ENCODE measurements at regions not wholly inside any gene's neighbourhood (a gene's known extent, or its start where the extent isn't known, plus 50 kb on each side); places are given as distances from the start of the nearest gene placed in this dataset.

DNA sequence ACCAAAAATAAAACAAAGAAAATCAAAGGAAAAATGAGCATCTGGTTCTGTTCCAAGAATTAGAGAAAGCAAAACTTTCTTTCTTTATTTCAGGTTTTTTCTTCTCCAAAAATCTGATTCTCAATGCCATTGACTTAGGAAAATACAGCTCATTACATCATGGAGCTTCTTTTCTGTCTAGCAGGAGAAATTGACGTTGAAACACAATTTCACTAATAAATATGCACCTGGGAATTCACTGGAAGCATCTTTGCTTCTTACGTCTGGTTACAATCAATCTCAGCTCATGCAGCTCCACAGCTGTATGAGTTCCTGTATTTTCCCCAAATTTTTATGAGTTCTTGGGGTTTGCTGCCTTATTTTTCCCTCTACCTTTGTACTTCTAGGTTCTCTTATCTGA lies 1568.6 kb upstream of the GOT2 start:
- Histone ChIP-seq H3K9me3 (ENCODE audit: low read depth) (no peaks in the 10 kb centered on the region), H2AFZ (no peak overlapping the region), H3K4me2 (ENCODE audit: unreplicated experiment) (no peak overlapping the region), H3K27ac (no peak overlapping the region), H3K36me3 (ENCODE audit: low read depth) (no peaks in the 10 kb centered on the region), H3K9me2 (ENCODE audit: insufficient read depth) (no peaks in the 10 kb centered on the region), H3K4me1 (ENCODE audit: insufficient read depth) (no peaks in the 10 kb centered on the region), H3F3A (ENCODE audit: insufficient read depth) (no peaks in the 10 kb centered on the region), H3K9ac (no peak overlapping the region), H3K27me3 (replicated peaks; ENCODE audit: insufficient read depth) (no peaks in the 10 kb centered on the region), H3K4me3 (no peak overlapping the region), H3K79me2 (ENCODE audit: insufficient read depth) (no peaks in the 10 kb centered on the region), H4K20me1 (ENCODE audit: insufficient read depth) (no peaks in the 10 kb centered on the region)
- DNase-seq = no peak
- in situ Hi-C loops (cut with MboI) = no loop called here
- TF ChIP-seq EZH2phosphoT487 (IDR thresholded peaks at IDR 0.05; ENCODE audit: insufficient read depth, low read depth) = no peak
- no peak for TF ChIP-seq EZH2 (IDR thresholded peaks at IDR 0.05; ENCODE audit: insufficient read depth, poor library complexity, severe bottlenecking)
- WGBS, 2 experiments (ENCODE audit: low coverage in 1 of 2, low lambda C conversion rate in 2 of 2, missing lambda C conversion rate in 2 of 2) = 10 to 11% methylated on average over 2 of the region's 2 CpGs

DNA sequence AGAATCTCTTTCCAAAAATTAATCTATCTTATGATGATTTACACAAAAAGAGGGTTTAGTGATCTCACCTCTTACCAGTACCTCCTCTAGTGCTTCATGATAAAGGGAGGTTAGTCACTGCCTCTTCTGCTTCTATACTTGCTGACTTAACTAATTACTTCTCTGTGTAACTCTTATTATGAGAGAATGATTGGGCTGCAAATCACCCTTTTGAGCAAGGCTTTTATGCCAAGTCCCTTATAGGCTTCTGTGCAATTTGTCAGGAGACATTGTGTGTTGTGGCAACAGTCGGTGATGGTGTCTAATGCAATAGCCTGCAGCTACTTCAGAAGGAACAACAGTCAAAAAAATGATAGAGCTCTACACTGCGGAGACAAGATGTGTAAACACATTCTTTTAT lies 1568.1 kb upstream of the GOT2 start:
- Histone ChIP-seq H3F3A (ENCODE audit: insufficient read depth) (no peaks in the 10 kb centered on the region), H3K9me3 (ENCODE audit: low read depth) (no peaks in the 10 kb centered on the region), H3K9me2 (ENCODE audit: insufficient read depth) (no peaks in the 10 kb centered on the region), H3K27me3 (replicated peaks; ENCODE audit: insufficient read depth) (no peaks in the 10 kb centered on the region), H3K9ac (no peak overlapping the region), H3K4me1 (ENCODE audit: insufficient read depth) (no peaks in the 10 kb centered on the region), H3K4me3 (no peak overlapping the region), H2AFZ (no peak overlapping the region), H3K36me3 (ENCODE audit: low read depth) (no peaks in the 10 kb centered on the region), H3K4me2 (ENCODE audit: unreplicated experiment) (no peak overlapping the region), H3K79me2 (ENCODE audit: insufficient read depth) (no peaks in the 10 kb centered on the region), H3K27ac (no peak overlapping the region), H4K20me1 (ENCODE audit: insufficient read depth) (no peaks in the 10 kb centered on the region)
- 4 to 16% methylated on average over 2 of the region's 2 CpGs for WGBS, 2 experiments (ENCODE audit: low coverage in 1 of 2, low lambda C conversion rate in 2 of 2, missing lambda C conversion rate in 2 of 2)
- no peak for TF ChIP-seq EZH2 (IDR thresholded peaks at IDR 0.05; ENCODE audit: insufficient read depth, poor library complexity, severe bottlenecking)
- TF ChIP-seq EZH2phosphoT487 (IDR thresholded peaks at IDR 0.05; ENCODE audit: insufficient read depth, low read depth) = no peak
- no peak for DNase-seq
- in situ Hi-C loops (cut with MboI) = no loop called here

DNA sequence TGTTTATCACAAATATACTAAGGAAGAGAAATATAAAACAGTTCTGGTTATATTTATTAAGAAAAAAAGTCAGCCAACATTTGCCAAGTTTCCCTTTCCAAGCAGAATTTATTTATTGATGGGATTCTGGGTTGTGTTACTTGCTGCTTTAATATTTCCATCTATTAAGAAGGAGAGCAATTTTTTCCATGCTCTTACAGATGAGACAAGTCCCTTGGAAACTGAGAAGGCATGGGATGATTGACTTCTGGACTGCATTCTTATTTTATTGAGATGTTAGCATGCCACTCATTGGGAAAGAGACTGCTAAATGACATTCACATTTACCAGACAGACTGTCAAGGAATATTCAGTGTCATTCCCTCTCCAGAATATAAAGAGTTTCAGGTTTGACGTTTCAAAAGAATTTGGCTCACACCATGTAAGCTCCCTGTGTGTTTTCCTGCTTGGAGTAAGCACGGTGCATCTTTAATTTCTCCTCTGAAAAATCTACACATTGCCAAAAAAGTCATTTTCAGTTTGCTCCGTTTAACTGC lies 1565.2 kb upstream of the GOT2 start:
- no peak overlapping the region for H2AFZ ChIP-seq
- H3F3A ChIP-seq (ENCODE audit: insufficient read depth) = no peaks in the 10 kb centered on the region
- H3K4me1 ChIP-seq (ENCODE audit: insufficient read depth) = no peaks in the 10 kb centered on the region
- H3K9ac ChIP-seq = no peak overlapping the region
- in situ Hi-C loops (cut with MboI) = no loop called here
- H3K36me3 ChIP-seq (ENCODE audit: low read depth) = no peaks in the 10 kb centered on the region
- 7 to 8% methylated on average over 3 of the region's 3 CpGs for WGBS, 2 experiments (ENCODE audit: low coverage in 1 of 2, low lambda C conversion rate in 2 of 2, missing lambda C conversion rate in 2 of 2)
- H3K9me3 ChIP-seq (ENCODE audit: low read depth) = no peaks in the 10 kb centered on the region
- DNase-seq = no peak
- no peaks in the 10 kb centered on the region for H4K20me1 ChIP-seq (ENCODE audit: insufficient read depth)
- H3K79me2 ChIP-seq (ENCODE audit: insufficient read depth) = no peaks in the 10 kb centered on the region
- H3K9me2 ChIP-seq (ENCODE audit: insufficient read depth) = no peaks in the 10 kb centered on the region
- TF ChIP-seq EZH2 (IDR thresholded peaks at IDR 0.05; ENCODE audit: insufficient read depth, poor library complexity, severe bottlenecking) (no peak), EZH2phosphoT487 (IDR thresholded peaks at IDR 0.05; ENCODE audit: insufficient read depth, low read depth) (no peak)
- H3K4me3 ChIP-seq = no peak overlapping the region
- H3K27me3 ChIP-seq (replicated peaks; ENCODE audit: insufficient read depth) = no peaks in the 10 kb centered on the region
- H3K4me2 ChIP-seq (ENCODE audit: unreplicated experiment) = no peak overlapping the region
- no peak overlapping the region for H3K27ac ChIP-seq

DNA sequence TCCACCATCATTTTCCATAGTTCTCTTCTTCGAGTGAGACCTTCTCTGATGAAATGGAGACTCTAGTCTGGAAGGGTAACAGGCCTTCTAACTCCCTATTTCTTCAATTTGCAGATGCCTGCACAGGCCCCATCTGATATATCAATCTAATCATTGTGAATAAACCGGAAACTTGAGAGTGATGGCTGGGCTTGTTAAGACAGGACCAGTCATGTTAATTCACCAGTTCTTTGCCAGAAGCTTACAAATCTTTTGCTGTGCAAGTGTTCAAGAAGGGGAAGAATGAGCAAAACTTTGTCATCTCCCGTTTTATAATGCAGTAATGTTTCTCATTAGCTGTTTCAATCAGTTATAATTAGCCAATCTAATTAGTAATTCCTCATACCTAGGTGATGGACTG lies 1561.3 kb upstream of the GOT2 start:
- no peaks in the 10 kb centered on the region for H3K27me3 ChIP-seq (replicated peaks; ENCODE audit: insufficient read depth)
- no peaks in the 10 kb centered on the region for H3K9me2 ChIP-seq (ENCODE audit: insufficient read depth)
- H4K20me1 ChIP-seq (ENCODE audit: insufficient read depth) = no peaks in the 10 kb centered on the region
- no peak overlapping the region for H3K9ac ChIP-seq
- H3K36me3 ChIP-seq (ENCODE audit: low read depth) = no peaks in the 10 kb centered on the region
- no peak overlapping the region for H3K4me2 ChIP-seq (ENCODE audit: unreplicated experiment)
- no peak overlapping the region for H2AFZ ChIP-seq
- H3K4me1 ChIP-seq (ENCODE audit: insufficient read depth) = no peaks in the 10 kb centered on the region
- no peak for TF ChIP-seq EZH2 (IDR thresholded peaks at IDR 0.05; ENCODE audit: insufficient read depth, poor library complexity, severe bottlenecking)
- no peak for TF ChIP-seq EZH2phosphoT487 (IDR thresholded peaks at IDR 0.05; ENCODE audit: insufficient read depth, low read depth)
- no peak overlapping the region for H3K27ac ChIP-seq
- H3F3A ChIP-seq (ENCODE audit: insufficient read depth) = no peaks in the 10 kb centered on the region
- H3K9me3 ChIP-seq (ENCODE audit: low read depth) = no peaks in the 10 kb centered on the region
- no peaks in the 10 kb centered on the region for H3K79me2 ChIP-seq (ENCODE audit: insufficient read depth)
- no peak overlapping the region for H3K4me3 ChIP-seq
- no peak for DNase-seq
- 7 to 8% methylated on average over 3 of the region's 3 CpGs for WGBS, 2 experiments (ENCODE audit: low coverage in 1 of 2, low lambda C conversion rate in 2 of 2, missing lambda C conversion rate in 2 of 2)
- in situ Hi-C loops (cut with MboI) = no loop called here

DNA sequence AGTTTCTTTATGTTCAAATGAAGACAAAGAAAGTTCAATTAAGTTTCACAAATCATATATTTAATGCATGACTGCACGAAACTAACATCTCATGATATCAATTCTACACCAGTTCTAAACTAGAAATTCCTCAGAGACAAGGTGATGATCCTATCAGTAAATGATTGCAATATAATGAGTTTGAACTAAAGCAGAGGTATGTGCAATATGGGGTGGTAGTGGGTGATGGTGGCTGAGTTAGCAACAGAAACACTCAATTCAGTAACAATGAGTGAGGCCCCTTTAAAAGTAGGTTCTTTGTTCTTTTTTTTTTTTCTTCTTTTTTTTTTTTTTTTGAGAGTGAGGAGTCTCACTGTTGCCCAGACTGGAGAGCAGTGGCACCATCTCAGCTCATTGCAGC lies 1551.7 kb upstream of the GOT2 start:
- Histone ChIP-seq H2AFZ (no peak overlapping the region), H3F3A (ENCODE audit: insufficient read depth) (no peaks in the 10 kb centered on the region), H3K9me3 (ENCODE audit: low read depth) (no peaks in the 10 kb centered on the region), H3K27me3 (replicated peaks; ENCODE audit: insufficient read depth) (no peaks in the 10 kb centered on the region), H3K4me2 (ENCODE audit: unreplicated experiment) (no peak overlapping the region), H4K20me1 (ENCODE audit: insufficient read depth) (no peaks in the 10 kb centered on the region), H3K9ac (no peak overlapping the region), H3K4me1 (ENCODE audit: insufficient read depth) (no peaks in the 10 kb centered on the region), H3K9me2 (ENCODE audit: insufficient read depth) (no peaks in the 10 kb centered on the region), H3K27ac (no peak overlapping the region), H3K79me2 (ENCODE audit: insufficient read depth) (no peaks in the 10 kb centered on the region), H3K4me3 (no peak overlapping the region), H3K36me3 (ENCODE audit: low read depth) (no peaks in the 10 kb centered on the region)
- in situ Hi-C loops (cut with MboI) = no loop called here
- 5 to 6% methylated on average over 1 of the region's 1 CpG for WGBS, 2 experiments (ENCODE audit: low coverage in 1 of 2, low lambda C conversion rate in 2 of 2, missing lambda C conversion rate in 2 of 2)
- TF ChIP-seq EZH2phosphoT487 (IDR thresholded peaks at IDR 0.05; ENCODE audit: insufficient read depth, low read depth) = no peak
- TF ChIP-seq EZH2 (IDR thresholded peaks at IDR 0.05; ENCODE audit: insufficient read depth, poor library complexity, severe bottlenecking) = no peak
- no peak for DNase-seq
